ENCODE measurements at regions not wholly inside any gene's neighbourhood (a gene's known extent, or its start where the extent isn't known, plus 50 kb on each side); places are given as distances from the start of the nearest gene placed in this dataset.

DNA sequence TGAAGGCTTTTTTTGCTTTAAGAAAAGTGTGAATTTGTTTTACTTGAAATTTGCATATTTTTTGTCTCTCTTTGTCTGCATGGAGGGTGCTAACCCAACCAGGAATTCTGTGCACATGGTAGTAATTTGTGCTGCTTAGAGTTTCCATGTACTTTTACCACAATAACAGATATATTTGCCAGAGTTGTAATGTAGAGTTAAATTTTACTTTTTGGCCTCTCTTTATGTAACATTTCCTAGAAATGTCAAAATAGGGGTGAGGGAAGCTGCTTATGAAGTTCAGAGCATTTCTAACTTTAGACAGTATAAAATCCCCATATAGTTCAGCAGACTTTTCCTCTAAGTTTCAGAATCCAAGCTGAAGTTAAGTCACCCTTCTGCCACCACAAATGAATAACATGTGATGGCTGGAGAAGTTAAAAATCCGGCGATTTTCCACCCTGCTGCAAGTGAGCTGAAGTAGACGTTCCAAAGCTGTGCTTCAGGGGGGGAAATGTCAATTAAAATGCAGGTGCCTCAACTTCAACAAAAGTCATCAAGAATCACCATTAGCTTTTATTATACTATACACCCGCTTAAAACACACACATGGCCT, 385.7 kb upstream of the NR2F2 start:
- 86% methylated on average over 4 of the region's 4 CpGs; no CpG with 5 or more reads in 1 of the 2 experiments for WGBS, 2 experiments (ENCODE audit: extremely low coverage in 1 of 2, insufficient coverage in 1 of 2, insufficient read length in 1 of 2, insufficient replicate concordance in 2 of 2, low coverage in 1 of 2, low lambda C conversion rate in 2 of 2, missing lambda C conversion rate in 1 of 2)
- H4K20me1 ChIP-seq (replicated peaks in 1 of 2; ENCODE audit: control insufficient read depth in 1 of 2, insufficient read depth in 2 of 2, low read length in 2 of 2), result no peaks in the 10 kb centered on the region
- H3K23me2 ChIP-seq (ENCODE audit: low read depth, low read length), result no peaks in the 10 kb centered on the region
- DNase-seq (ENCODE audit: low read depth in 1 of 2, low spot score in 2 of 2) (no peak), FAIRE-seq (no peak)
- H3K9me3 ChIP-seq (ENCODE audit: insufficient read depth in 2 of 2, low read depth in 1 of 2, low read length in 1 of 2), result no peaks in the 10 kb centered on the region
- no peak overlapping the region for H2AK5ac ChIP-seq (ENCODE audit: low read depth, low read length)
- H3K4me3 ChIP-seq (ENCODE audit: extremely low read depth in 1 of 4, insufficient read depth in 2 of 4, low read depth in 3 of 4, low read length in 4 of 4), result no peak overlapping the region
- H2BK15ac ChIP-seq (ENCODE audit: low read length), result no peak overlapping the region
- H4K5ac ChIP-seq (ENCODE audit: insufficient read length, low read depth, low read length), result no peak overlapping the region
- TF ChIP-seq RXRA (IDR thresholded peaks at IDR 0.05; ENCODE audit: insufficient read depth, low read depth, low read length), result no peak
- no peak for TF ChIP-seq SIN3A (conservative IDR thresholded peaks at IDR 0.05 in 1 of 2, IDR thresholded peaks at IDR 0.05 in 1 of 2; ENCODE audit: low read depth in 1 of 2, low read length in 2 of 2)
- TF ChIP-seq, protein P1, sequence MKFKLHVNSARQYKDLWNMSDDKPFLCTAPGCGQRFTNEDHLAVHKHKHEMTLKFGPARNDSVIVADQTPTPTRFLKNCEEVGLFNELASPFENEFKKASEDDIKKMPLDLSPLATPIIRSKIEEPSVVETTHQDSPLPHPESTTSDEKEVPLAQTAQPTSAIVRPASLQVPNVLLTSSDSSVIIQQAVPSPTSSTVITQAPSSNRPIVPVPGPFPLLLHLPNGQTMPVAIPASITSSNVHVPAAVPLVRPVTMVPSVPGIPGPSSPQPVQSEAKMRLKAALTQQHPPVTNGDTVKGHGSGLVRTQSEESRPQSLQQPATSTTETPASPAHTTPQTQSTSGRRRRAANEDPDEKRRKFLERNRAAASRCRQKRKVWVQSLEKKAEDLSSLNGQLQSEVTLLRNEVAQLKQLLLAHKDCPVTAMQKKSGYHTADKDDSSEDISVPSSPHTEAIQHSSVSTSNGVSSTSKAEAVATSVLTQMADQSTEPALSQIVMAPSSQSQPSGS (IDR thresholded peaks at IDR 0.05; ENCODE audit: low read length), result no peak
- no peak for TF ChIP-seq NANOG (IDR thresholded peaks at IDR 0.05; ENCODE audit: insufficient read depth, low read depth, low read length, poor library complexity, severe bottlenecking)
- no peak for TF ChIP-seq NRF1 (IDR thresholded peaks at IDR 0.05; ENCODE audit: low read depth, low read length)
- no peak for TF ChIP-seq KDM5A (IDR thresholded peaks at IDR 0.05; ENCODE audit: low read length)
- TF ChIP-seq ASH2L (IDR thresholded peaks at IDR 0.05; ENCODE audit: low read length), result no peak
- TF ChIP-seq KDM1A (IDR thresholded peaks at IDR 0.05; ENCODE audit: borderline replicate concordance, low read length), result no peak
- H3K18ac ChIP-seq (ENCODE audit: extremely low read depth, low read length), result no peak overlapping the region
- no peak overlapping the region for H2BK5ac ChIP-seq (ENCODE audit: low read depth, low read length)
- H3K14ac ChIP-seq (ENCODE audit: insufficient read length), result no peak overlapping the region
- ChIA-PET POLR2A (ENCODE audit: partially characterized antibody) (no interaction called here), CTCF (ENCODE audit: partially characterized antibody) (interaction anchor here (0.6 kb wide), 1 partner anchor 415 kb away, joined by 3 read pairs; no protein-coding TSS in a partner anchor)
- H3K79me1 ChIP-seq (ENCODE audit: low read depth, low read length), result no peaks in the 10 kb centered on the region; the same call in 1 of the 2 replicates
- H3K27me3 ChIP-seq (replicated peaks in 1 of 4; ENCODE audit: control insufficient read depth in 3 of 4, extremely low read depth in 1 of 4, insufficient read depth in 3 of 4, low read length in 3 of 4), result no peaks in the 10 kb centered on the region
- no peak overlapping the region for H3K27ac ChIP-seq (ENCODE audit: low read depth, low read length)
- no peak overlapping the region for H4K8ac ChIP-seq (ENCODE audit: extremely low read depth, insufficient read depth, low read length)
- H3K4ac ChIP-seq (replicated peaks; ENCODE audit: insufficient read length, low read depth, low read length), result no peak overlapping the region
- no peak overlapping the region for H3K23ac ChIP-seq (ENCODE audit: insufficient read length)
- no peak overlapping the region for H2AFZ ChIP-seq (ENCODE audit: low read length)
- no peak overlapping the region for H3K4me2 ChIP-seq (ENCODE audit: insufficient read depth in 1 of 2, low read depth in 2 of 2, low read length in 2 of 2)
- no peak overlapping the region for H2BK12ac ChIP-seq (ENCODE audit: low read depth, low read length)
- H2BK120ac ChIP-seq (replicated peaks; ENCODE audit: low read depth, low read length), result no peak overlapping the region
- H3K36me3 ChIP-seq (ENCODE audit: control insufficient read depth in 2 of 4, insufficient read depth in 4 of 4, low read length in 3 of 4), result no peaks in the 10 kb centered on the region
- no peaks in the 10 kb centered on the region for H3K4me1 ChIP-seq (replicated peaks in 1 of 4; ENCODE audit: control insufficient read depth in 3 of 4, insufficient read depth in 4 of 4, low read length in 3 of 4)
- H4K91ac ChIP-seq (replicated peaks; ENCODE audit: insufficient read length, low read length), result no peak overlapping the region
- no peak overlapping the region for H3K9ac ChIP-seq (replicated peaks in 1 of 4; ENCODE audit: extremely low read depth in 1 of 4, low read depth in 3 of 4, low read length in 3 of 4)
- no peaks in the 10 kb centered on the region for H3K79me2 ChIP-seq (ENCODE audit: control insufficient read depth in 1 of 2, insufficient read depth in 2 of 2, low read length in 2 of 2)
- no peak overlapping the region for H2BK20ac ChIP-seq (ENCODE audit: low read length)
- H3K56ac ChIP-seq (replicated peaks; ENCODE audit: insufficient read length, low read depth, low read length), result no peak overlapping the region

All from H1 (cell line).